GM19351 (cell line): ENCODE measurements at regions not wholly inside any gene's neighbourhood (a gene's known extent, or its start where the extent isn't known, plus 50 kb on each side); places are given as distances from the start of the nearest gene placed in this dataset.
"Not testable (repeated sequence)": the region's sequence is repeated elsewhere in the genome, so short reads cannot be mapped to it uniquely, and the experiment has no call there.

Experiments used
- ATAC-seq: cut with Tn5 transposase; IDR thresholded peaks from one replicate; pipeline ENCODE4 v1.9.1; 2021; ENCODE audit warnings: mild to moderate bottlenecking, moderate library complexity; ENCODE audit not compliant: unreplicated experiment

- ATAC-seq = no peak
Observed at GRCh38 chr4:60581919-60582536, 618.1 kb upstream of the ADGRL3 start.

DNA sequence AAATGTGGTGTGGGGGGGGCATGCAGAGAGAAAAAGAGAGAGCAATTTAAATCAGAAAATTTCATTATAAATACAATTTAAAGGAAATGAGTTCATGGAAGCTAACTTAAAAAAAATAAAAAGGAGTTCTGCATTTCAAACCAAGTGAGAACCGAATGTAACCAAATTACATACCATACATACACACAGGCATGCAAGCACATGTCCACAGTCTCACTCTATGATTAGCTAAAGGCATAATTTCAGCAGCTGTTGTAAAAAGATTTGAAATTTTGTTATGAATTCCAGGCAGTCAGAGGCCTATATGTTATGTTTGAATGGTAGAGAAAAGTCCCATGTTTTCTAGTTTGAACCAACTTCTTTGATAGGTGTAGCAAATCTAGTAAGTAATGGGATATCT, 611.6 kb upstream of the ADGRL3 start:
- ATAC-seq = no peak

DNA sequence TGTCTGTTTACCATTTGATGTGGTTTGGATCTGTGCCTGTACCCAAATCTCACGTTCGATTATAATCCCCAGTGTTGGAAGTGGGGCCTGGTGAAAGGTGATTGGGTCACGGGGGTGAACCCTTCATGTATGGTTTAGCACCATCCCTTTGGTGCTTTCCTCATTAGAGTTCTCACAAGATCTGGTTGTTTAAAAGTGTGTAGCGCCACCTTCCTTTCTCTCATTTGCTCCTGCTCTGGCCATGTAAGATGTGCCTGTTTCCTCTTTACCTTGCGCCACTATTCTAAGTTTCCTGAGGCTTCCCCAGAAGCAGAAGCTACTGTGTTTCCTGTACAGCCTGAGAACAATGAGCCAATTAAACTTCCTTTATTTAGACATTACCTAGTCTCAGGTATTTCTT, 610.7 kb upstream of the ADGRL3 start:
- no peak for ATAC-seq

GRCh38 chr4:60590116-60590515, 610.0 kb upstream of the ADGRL3 start:
- no peak for ATAC-seq

- no peak for ATAC-seq
Observed at GRCh38 chr4:60605646-60606354, 594.3 kb upstream of the ADGRL3 start.

DNA sequence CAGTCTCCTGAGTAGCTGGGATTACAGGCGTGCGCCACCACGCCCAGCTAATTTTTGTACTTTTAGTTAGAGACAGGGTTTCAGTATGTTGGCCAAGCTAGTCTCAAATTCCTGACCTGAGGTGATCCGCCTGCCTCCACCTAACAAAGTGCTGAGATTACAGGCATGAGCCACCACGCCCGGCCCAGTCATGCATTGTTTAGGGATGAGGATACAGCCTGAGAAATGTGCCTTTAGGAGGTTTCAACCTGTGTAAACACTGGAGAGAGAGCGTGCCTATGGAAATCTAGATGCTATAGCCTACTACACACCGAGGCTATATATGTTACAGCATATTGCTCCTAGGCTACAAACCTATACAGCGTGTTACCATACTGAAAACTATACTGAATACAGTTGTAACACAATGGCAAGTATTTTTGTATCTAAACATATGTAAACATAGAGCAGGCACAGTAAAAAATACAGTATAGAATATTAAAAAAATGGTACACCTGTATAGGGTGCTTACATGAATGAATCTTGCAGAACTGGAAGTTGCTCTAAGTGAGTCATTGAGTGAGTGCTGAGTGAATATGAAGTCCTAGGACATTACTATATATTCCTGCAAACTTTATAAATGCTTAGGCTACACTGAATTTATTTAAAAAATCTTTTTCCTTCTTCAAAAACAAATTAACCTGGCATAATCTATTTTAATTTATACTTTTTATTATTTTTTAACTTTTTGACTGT, 588.2 kb upstream of the ADGRL3 start:
- no peak for ATAC-seq

DNA sequence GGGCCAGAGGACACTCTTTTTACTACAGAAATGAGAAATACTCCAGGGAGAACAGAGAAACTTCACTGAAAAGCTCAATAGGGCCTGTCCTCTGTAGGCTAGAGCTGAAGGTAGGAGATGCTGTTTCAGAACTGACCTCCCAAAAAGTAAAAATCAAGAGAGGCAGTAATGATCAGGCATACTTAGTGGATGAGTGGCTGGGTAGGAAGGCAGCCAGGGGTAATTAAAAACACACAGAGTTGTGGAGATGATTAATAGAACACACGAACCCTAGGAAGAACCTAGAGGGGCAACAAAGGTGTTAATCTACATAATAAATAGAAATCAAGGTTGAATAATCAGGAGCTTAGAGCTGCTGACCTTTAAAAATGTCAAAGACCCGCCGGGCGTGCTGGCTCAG, 582.4 kb upstream of the ADGRL3 start:
- ATAC-seq = no peak

- no peak for ATAC-seq
Observed at GRCh38 chr4:60619531-60620305, 580.4 kb upstream of the ADGRL3 start.

- ATAC-seq = no peak
Observed at GRCh38 chr4:60637976-60638375, 562.1 kb upstream of the ADGRL3 start.

GRCh38 chr4:60648774-60649173, 551.4 kb upstream of the ADGRL3 start:
- ATAC-seq = no peak

DNA sequence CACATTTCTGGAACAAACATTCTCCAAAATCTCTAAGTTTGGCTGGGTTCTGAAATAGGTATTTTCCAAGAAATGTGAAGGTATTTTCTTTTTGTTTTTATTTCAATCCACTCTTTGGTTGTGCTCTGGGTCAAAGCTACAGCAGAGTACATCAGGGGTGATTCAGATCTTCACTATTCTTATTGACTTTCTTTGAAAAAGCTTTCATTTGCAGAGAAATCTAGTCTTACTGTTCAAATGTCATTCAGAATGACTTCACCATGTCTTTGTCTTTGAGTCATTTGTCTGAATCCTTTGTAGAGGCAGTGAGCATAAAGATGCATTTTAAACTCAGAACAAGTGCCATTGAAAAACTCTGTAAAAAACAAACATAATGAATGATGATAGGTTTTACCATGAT, 547.2 kb upstream of the ADGRL3 start:
- no peak for ATAC-seq

DNA sequence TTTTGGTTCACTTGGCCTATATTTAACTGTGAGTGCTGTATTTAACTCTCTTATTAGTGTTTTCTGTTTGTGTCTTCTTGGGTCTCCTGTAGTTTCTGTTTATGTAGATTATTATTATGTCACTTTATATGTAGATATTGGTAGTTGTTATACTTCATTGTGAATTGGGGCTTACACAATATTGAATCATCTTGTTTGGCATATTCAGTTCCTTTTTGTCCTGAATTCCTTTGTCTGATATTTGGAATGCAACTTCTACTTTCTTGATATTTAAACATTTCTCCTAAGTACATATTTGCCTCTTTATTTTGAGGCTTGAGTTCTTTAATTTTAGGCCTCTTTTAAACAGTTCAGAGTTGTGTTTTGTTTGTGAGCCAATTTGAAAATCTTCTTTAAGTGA, 544.8 kb upstream of the ADGRL3 start:
- ATAC-seq = no peak

DNA sequence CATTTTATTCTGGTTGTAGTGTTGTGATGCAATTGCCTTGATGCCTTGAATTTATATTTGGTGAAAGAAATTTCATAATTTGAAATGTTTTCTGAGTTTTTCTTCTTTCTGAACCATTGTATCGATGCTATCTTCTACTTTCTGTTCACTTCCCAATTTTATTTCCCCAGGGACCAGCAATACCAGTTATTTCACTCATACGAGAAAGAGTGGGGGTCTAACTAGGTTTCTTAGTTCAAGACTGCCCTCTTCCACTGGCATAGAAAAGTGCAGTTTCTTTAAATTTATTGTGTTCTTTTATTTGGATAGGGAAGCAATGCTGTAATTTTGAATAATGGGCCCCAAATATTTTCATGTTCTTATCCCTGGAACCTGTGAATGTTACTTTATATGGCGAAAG, 544.0 kb upstream of the ADGRL3 start:
- ATAC-seq = no peak

- no peak for ATAC-seq
Observed at GRCh38 chr4:60657041-60657440, 543.1 kb upstream of the ADGRL3 start.

GRCh38 chr4:60657807-60658206, 542.3 kb upstream of the ADGRL3 start:
- no peak for ATAC-seq

GRCh38 chr4:60663769-60664168, 536.4 kb upstream of the ADGRL3 start:
- ATAC-seq = no peak

DNA sequence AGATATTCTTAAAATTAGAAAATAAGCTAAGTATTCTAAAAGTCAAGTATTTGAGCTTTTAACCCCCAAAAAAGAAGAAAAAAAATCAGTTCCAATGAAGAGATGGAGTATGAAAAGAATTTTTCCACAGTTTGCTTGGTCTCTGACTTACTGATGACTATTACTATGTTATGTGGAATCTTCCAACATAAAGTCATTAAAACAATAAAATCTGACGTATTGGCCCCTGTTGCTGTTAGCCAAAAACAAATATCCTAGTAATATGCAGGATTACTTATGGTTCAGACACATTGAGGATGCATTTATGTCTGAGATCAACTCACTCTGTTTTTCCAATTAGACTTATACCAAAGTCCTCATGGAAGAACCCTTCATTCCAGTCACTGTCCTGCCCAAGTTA, 517.2 kb upstream of the ADGRL3 start:
- ATAC-seq = no peak

DNA sequence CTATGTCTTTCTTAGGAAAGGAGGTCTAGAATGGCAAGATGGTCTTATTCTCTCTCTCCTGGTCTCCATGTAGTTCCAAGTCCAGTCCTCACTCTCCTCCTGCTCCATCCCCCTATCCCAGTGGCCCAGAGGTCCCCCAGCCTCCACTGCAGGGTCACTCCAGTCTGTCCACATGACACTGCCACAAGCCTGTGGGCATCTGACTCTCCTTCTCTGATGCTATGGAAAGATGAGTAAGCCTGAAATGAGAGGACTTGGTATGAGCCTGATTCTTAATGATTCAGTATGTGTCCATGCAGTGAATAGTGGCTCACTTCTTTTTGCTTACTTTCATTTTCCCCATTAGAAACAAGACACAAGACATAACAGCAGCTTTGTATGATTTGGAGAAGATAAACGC, 516.8 kb upstream of the ADGRL3 start:
- ATAC-seq = no peak

GRCh38 chr4:60683973-60684372, 516.2 kb upstream of the ADGRL3 start:
- no peak for ATAC-seq

DNA sequence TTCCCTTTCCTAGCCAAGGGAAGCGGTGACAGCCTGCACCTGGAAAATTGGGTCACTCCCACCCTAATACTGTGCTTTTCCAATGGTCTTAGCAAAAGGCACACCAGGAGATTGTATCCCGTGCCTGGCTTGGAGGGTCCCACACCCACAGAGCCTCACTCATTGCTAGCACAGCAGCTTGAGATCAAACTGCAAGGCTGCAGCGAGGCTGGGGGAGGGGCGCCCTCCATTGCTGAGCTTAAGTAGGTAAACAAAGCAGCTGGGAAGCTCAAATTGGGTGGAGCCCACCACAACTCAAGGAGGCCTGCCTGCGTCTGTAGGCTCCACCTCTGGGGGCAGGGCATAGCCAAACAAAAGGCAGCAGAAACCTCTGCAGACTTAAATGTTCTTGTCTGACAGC, 504.1 kb upstream of the ADGRL3 start:
- not testable (repeated sequence) for ATAC-seq

GRCh38 chr4:60709061-60709460, 491.1 kb upstream of the ADGRL3 start:
- no peak for ATAC-seq
